ENCODE measurements at regions not wholly inside any gene's neighbourhood (a gene's known extent, or its start where the extent isn't known, plus 50 kb on each side); places are given as distances from the start of the nearest gene placed in this dataset.

DNA sequence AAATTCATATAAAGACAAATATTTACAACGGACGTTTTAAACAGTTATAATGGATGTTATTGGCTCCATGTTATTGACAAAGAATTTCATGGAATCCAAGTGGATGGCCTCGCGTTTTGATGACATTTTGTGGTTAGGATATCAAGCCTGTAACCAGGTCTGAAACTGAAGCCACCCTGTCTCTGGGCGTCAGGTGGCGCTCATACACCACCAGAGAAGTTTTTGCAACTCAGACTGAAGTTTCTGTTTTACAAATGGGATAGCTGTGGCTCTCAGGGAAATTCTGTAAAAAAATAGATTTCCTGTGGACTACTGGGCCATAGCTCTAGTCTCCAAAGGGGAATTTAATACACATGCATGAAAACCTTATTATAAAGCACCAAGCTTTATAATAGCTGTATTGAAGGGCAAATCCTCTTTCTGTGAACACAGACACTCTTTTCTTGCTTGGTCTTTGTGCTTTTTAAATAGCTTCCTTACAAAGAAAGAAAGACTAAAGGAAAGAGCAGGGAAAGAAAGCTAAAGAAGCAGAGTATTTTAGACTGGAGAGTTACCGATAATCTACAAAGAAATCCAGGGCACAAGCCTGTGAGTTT, 86.7 kb downstream of the C18orf54 start:
- Histone ChIP-seq H3K27ac (no peak overlapping the region), H3K27me3 (no peaks in the 10 kb centered on the region), H3K4me3 (no peak overlapping the region), H3K36me3 (no peaks in the 10 kb centered on the region), H3K9me3 (no peaks in the 10 kb centered on the region), H3K4me1 (no peaks in the 10 kb centered on the region)
- intact Hi-C loops (cut with DNase I) = no loop called here
- TF ChIP-seq POLR2AphosphoS5 (IDR thresholded peaks at IDR 0.05; ENCODE audit: insufficient read depth in 1 of 2, low read depth in 1 of 2) (no peak), POLR2A (IDR thresholded peaks at IDR 0.05) (no peak)
- TF ChIP-seq, protein P1, sequence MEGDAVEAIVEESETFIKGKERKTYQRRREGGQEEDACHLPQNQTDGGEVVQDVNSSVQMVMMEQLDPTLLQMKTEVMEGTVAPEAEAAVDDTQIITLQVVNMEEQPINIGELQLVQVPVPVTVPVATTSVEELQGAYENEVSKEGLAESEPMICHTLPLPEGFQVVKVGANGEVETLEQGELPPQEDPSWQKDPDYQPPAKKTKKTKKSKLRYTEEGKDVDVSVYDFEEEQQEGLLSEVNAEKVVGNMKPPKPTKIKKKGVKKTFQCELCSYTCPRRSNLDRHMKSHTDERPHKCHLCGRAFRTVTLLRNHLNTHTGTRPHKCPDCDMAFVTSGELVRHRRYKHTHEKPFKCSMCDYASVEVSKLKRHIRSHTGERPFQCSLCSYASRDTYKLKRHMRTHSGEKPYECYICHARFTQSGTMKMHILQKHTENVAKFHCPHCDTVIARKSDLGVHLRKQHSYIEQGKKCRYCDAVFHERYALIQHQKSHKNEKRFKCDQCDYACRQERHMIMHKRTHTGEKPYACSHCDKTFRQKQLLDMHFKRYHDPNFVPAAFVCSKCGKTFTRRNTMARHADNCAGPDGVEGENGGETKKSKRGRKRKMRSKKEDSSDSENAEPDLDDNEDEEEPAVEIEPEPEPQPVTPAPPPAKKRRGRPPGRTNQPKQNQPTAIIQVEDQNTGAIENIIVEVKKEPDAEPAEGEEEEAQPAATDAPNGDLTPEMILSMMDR (IDR thresholded peaks at IDR 0.05) = peak in 1 of 3 experiments; percentile 31
- DNase-seq (ENCODE audit: extremely low spot score in 2 of 2) = no peak

DNA sequence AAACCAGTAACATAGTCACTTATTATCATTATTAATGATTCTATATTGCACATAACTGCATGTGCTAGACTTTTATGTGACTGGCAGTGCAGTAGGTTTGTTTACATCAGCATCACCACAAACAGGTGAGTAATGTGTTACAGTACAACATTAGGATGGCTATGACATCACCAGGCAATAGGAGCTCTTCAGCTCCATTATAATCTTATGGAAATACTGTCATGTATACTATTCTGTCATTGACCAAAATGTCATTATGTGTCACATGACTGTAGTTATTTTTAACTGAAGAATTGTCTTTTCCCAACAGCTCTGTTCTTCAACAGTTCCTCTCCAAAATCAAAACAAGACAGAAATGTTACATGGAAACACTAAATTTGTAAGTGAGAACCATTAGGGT, 96.3 kb downstream of the C18orf54 start:
- Histone ChIP-seq H3K9me3 (no peaks in the 10 kb centered on the region), H3K4me1 (no peaks in the 10 kb centered on the region), H3K27ac (no peak overlapping the region), H3K36me3 (no peaks in the 10 kb centered on the region), H3K27me3 (no peaks in the 10 kb centered on the region), H3K4me3 (no peak overlapping the region)
- intact Hi-C loops (cut with DNase I) = no loop called here
- TF ChIP-seq, protein P1 (IDR thresholded peaks at IDR 0.05) = no peak
- TF ChIP-seq POLR2AphosphoS5 (IDR thresholded peaks at IDR 0.05; ENCODE audit: insufficient read depth in 1 of 2, low read depth in 1 of 2) = no peak
- TF ChIP-seq POLR2A (IDR thresholded peaks at IDR 0.05) = no peak
- no peak for DNase-seq (ENCODE audit: extremely low spot score in 2 of 2)

DNA sequence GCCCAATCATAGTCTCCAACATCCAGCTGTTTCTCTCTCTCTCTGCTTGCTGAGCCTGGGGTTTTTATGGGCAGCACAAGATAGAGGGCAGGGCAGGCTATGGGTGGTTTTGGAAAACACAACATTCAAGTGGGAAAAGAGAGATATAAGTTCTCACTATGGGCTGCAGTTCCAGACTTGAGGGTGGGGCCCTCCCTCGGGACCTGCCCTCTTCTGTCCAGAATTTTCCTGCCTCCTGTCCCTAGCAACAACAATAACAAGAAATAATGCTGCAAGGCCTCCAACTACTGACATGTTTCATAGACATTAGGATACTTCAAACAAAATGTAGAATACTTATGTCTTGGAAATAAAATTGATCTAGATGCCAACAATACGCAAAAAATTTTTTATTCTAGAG, 107.8 kb downstream of the C18orf54 start:
- TF ChIP-seq, protein P1 (IDR thresholded peaks at IDR 0.05) = no peak
- TF ChIP-seq POLR2A (IDR thresholded peaks at IDR 0.05) (no peak), POLR2AphosphoS5 (IDR thresholded peaks at IDR 0.05; ENCODE audit: insufficient read depth in 1 of 2, low read depth in 1 of 2) (no peak)
- DNase-seq (ENCODE audit: extremely low spot score in 2 of 2) = no peak
- intact Hi-C loops (cut with DNase I) = no loop called here

DNA sequence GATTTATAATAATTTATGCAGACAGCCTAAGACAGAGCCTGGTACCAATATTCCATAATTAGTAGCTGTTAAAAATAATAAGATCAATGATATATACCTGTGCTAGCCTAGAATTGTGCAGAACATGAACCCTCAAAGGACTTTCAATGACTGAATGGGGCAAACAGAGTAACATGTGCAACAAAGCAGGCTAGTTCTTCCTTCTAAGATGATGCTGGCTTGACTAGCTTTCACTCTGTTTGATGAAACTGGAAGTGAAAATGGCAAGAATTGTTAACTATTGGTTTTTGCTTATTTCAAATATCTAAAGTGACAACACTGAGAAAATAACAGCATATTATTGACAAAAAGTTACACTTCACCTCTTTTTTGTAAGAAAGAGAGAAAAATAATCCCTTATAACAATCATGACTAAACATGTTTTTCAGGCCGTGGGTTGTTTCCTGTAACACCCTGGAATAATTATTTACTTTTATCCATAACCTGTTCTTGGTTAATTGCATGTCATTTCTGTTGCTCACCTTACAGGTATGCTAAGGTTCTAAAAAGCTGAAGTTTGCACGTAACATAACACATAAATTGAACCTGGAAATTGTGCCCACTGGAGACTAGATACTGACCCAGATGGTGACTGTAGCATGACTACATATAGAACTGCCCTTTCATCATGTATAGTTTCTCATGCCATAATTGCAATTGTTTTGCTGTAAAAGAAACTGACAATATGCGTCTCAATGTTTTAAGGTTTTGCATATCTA, 108.7 kb downstream of the C18orf54 start:
- H3K9me3 ChIP-seq = no peaks in the 10 kb centered on the region
- no peak for DNase-seq (ENCODE audit: extremely low spot score in 2 of 2)
- no peaks in the 10 kb centered on the region for H3K36me3 ChIP-seq
- H3K4me1 ChIP-seq = no peaks in the 10 kb centered on the region
- no peak overlapping the region for H3K4me3 ChIP-seq
- H3K27me3 ChIP-seq = no peaks in the 10 kb centered on the region
- TF ChIP-seq POLR2A (IDR thresholded peaks at IDR 0.05) (no peak), POLR2AphosphoS5 (IDR thresholded peaks at IDR 0.05; ENCODE audit: insufficient read depth in 1 of 2, low read depth in 1 of 2) (no peak)
- TF ChIP-seq, protein P1 (IDR thresholded peaks at IDR 0.05) = no peak
- intact Hi-C loops (cut with DNase I) = no loop called here
- H3K27ac ChIP-seq = no peak overlapping the region

More for the DNA sequence above, 107.8 kb downstream of the C18orf54 start:
- Histone ChIP-seq H3K27me3 (no peaks in the 10 kb centered on the region), H3K4me3 (no peak overlapping the region), H3K4me1 (no peaks in the 10 kb centered on the region), H3K36me3 (no peaks in the 10 kb centered on the region), H3K9me3 (no peaks in the 10 kb centered on the region), H3K27ac (no peak overlapping the region)

DNA sequence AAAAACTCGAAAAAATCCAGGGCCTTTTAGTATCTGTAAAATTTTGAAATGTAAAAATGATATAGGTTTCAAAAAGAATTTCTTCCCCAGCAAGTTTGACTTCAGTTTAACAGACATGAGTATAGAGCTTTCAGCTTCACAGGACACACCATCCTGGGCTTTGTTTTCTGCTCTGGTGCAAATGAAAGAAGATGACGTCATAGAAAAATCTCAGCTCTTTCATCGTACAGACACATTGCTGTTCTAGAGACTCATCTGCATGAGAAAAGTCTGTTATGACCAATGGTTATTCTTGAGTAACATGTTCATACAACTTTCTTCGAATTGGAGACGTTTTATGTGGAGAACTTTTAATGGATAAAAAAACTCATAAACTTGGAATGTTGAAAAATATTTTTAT, 111.7 kb upstream of the DYNAP start:
- intact Hi-C loops (cut with DNase I) = no loop called here
- TF ChIP-seq POLR2AphosphoS5 (IDR thresholded peaks at IDR 0.05; ENCODE audit: insufficient read depth in 1 of 2, low read depth in 1 of 2) (no peak), POLR2A (IDR thresholded peaks at IDR 0.05) (no peak)
- TF ChIP-seq, protein P1 (IDR thresholded peaks at IDR 0.05) = no peak
- no peak overlapping the region for H3K27ac ChIP-seq
- H3K27me3 ChIP-seq = no peaks in the 10 kb centered on the region
- no peaks in the 10 kb centered on the region for H3K9me3 ChIP-seq
- no peak overlapping the region for H3K4me3 ChIP-seq
- no peaks in the 10 kb centered on the region for H3K4me1 ChIP-seq
- DNase-seq (ENCODE audit: extremely low spot score in 2 of 2) = no peak
- no peaks in the 10 kb centered on the region for H3K36me3 ChIP-seq

Measured in vagina (tissue), 2 donors.